22Rv1 (cell line): ENCODE measurements at regions not wholly inside any gene's neighbourhood (a gene's known extent, or its start where the extent isn't known, plus 50 kb on each side); places are given as distances from the start of the nearest gene placed in this dataset.

Source experiments
- CTCF ChIP-seq: fragments of 450-650 bp; IDR thresholded peaks from 2 replicates; pipeline ENCODE4 v1.5.1; 2017; ENCODE audit warnings: mild to moderate bottlenecking
- ZFX ChIP-seq: fragments of 450-650 bp; IDR thresholded peaks from 2 replicates; pipeline ENCODE4 v1.6.1; 2017; ENCODE audit warnings: antibody characterized with exemption, borderline replicate concordance

GRCh38 chr3:28615971-28616370 is 267.3 kb upstream of the AZI2 start:
- TF ChIP-seq CTCF (no peak), ZFX (no peak)
